CD4-positive, alpha-beta T cell treated with Interferon gamma for 1 hour (primary cell): ENCODE measurements at regions not wholly inside any gene's neighbourhood (a gene's known extent, or its start where the extent isn't known, plus 50 kb on each side); places are given as distances from the start of the nearest gene placed in this dataset.
"Not testable (repeated sequence)": the region's sequence is repeated elsewhere in the genome, so short reads cannot be mapped to it uniquely, and the experiment has no call there.

Source experiments
- DNase-seq: peaks from one replicate; pipeline ENCODE4 v3.0.0-alpha.2; 2020

DNA sequence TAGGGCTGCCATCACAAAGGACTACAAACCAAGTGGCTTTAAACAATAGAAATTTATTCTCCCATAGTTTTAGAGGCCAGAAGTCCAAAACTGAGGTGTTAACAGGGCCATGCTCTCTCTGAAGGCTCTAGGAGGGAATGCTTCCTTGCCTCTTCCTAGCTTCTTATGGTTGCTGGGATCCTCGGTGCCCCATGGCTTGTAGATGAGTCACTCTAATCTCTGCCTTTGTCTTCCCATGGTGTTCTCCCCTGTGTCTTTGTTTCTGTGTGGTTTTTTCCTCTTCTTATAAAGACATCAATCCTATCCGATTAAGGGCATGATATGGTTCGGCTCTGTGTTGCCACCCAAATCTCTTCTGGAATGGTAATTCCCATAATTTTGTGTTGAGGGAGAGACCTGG, 178.8 kb upstream of the NREP start:
- DNase-seq = no peak

GRCh38 chr5:111935009-111935408, 178.0 kb upstream of the NREP start:
- no peak for DNase-seq

DNA sequence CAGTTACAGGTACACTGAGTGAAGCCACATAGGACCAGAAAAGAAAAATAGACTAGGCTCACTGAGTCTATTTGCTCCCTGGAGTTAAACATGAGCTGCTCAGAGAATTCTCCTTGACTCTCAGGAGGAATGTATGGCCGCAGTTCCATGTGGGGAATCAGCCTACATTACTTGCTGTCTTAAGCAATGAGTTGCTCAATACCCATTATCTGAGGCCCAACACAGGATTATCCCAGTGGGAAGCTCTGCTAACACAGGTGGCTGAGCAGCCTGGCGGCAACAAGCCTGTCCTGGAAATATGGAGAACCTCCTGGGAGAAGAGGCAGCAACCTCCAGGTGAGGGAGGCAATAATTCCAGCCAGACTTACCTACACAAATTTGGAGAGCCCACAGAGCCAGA, 177.5 kb upstream of the NREP start:
- no peak for DNase-seq

DNA sequence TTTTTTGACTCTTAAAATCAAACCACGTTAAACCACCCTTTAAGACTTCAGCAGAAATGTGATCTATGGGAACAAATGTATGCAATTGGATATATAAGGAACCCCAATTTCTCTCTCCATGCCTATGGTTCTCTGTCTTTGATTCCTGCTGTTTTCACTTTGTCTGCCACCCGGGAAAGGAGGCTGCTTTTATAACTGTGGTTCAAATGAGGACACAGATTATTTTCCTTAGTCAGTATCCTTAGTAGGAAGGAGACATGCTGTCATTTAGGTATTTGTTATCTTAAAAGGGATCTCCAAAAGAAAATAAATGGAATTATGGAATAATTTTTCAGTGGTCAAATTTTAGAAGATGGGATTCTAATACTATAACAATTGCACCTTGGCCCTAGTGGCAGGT, 176.1 kb upstream of the NREP start:
- DNase-seq = no peak

- DNase-seq = no peak
Observed at GRCh38 chr5:111932628-111933027, 175.6 kb upstream of the NREP start.

- DNase-seq = no peak
Observed at GRCh38 chr5:111932199-111932598, 175.2 kb upstream of the NREP start.

GRCh38 chr5:111931655-111932054, 174.7 kb upstream of the NREP start:
- no peak for DNase-seq

GRCh38 chr5:111930905-111931461, 174.0 kb upstream of the NREP start:
- peak; percentile 37 for DNase-seq

GRCh38 chr5:111930449-111930848, 173.5 kb upstream of the NREP start:
- no peak for DNase-seq

DNA sequence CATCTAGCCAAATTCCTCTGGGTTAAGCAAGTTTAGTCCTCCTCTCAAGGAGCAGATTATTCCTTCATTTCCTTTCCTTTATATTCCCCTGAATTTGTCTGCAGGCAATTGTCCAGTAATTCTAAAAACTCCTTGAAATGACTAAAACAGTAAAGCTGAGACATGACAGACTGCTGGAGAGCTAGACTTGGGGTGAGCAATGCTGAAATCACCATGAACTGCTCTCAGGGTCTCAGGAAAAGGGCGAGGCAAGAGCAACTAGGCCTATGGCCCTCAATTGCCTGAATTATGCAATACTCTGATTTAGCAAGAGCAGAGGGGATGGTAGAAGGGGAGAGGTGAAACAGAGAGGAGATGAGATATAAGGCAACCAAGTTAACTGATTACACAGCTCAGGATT, 172.9 kb upstream of the NREP start:
- DNase-seq = peak; percentile 5

GRCh38 chr5:111929261-111929660, 172.3 kb upstream of the NREP start:
- DNase-seq = no peak

DNA sequence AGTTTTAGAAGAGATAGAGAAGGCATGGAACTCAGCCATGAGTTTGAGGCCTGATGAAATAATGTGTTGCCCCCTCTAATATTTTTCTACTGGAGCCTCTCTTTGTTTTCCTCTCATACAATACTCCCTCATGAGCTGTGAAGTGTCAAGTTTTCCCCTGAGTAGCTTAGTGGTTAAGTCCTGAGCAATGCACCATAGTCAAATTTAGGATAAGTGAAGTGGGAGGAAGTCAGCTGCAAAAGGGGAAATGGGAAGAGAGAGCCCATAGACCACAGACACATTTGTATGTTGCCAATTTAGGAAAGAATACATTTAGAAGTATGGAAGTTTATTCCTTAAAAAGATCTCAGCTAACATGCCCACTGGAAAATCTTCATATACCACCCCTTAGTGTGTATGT, 171.5 kb upstream of the NREP start:
- DNase-seq = no peak

DNA sequence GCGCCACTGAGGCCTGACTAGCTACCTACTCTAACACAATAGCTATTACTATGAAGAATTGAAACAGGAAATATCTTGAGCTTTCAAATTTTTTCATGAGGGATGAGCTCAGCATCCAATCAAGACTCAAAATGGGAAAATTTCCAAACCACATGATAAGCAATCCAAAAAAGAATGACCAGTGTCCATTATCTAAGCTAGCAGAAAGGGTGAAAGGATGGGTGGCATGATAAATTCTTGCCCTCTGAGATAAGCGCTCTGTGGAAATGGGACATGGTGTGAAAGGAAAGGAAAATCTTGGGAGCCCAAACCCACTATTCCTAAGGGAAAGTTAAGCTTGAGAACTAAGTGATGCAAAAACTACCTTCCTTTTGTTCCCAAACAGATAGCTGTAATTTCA, 170.2 kb upstream of the NREP start:
- no peak for DNase-seq

- no peak for DNase-seq
Observed at GRCh38 chr5:111926026-111926425, 169.0 kb upstream of the NREP start.

GRCh38 chr5:111922344-111922743, 165.3 kb upstream of the NREP start:
- no peak for DNase-seq

DNA sequence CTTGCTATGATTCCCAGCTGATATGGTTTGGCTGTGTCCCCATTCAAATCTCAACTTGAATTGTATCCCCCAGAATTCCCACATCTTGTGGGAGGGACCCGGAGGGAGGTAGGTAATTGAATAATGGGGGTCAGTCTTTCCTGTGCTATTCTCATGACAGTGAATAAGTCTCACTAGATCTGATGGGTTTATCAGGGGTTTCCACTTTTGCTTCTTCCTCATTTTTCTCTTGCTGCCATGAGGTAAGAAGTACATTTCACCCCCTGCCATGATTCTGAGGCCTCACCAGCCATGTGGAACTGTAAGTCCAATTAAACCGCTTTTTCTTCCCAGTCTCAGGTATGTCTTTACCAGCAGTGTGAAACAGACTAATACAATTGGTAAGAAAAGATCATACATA, 164.7 kb upstream of the NREP start:
- DNase-seq = not testable (repeated sequence)

- DNase-seq = no peak
Observed at GRCh38 chr5:111914966-111915636, 158.1 kb upstream of the NREP start.

- no peak for DNase-seq
Observed at GRCh38 chr5:111902436-111902835, 145.4 kb upstream of the NREP start.

DNA sequence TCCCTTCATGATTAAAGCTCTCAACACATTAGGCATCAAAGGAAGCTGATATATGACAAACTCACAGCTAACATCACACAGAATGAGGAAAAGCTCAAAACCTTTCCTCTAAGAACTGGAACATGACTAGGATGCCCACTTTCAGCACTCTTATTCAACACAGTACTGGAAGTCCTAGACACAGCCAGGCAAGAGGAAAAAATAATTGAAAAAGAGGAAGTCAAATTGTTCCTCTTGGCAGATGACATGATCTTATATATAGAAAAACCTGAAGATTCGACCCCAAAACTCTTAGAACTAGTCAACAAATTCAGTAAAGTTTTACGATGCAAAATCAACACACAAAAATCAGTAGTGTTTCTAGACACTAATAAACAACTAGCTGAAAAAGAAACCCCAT, 144.3 kb upstream of the NREP start:
- no peak for DNase-seq

DNA sequence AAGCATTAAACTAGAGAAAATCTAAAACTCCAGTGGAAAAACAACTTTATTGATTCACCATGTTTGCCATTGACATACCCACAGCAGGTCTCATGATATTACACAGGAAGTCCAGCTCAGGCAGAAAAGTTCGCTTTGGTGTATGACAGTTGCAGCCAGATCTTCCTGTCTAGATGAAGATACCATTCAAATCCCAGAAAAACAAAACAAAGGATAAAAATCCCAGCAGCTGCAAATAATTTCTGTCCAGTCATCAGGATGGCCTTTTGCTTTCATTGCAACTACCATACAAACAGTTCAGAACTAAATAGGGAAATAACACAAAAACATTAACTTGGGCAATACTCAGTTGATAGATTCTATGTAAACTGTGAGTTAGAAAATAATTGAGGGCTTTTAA, 136.0 kb upstream of the NREP start:
- DNase-seq = no peak

GRCh38 chr5:111887706-111888105, 130.7 kb upstream of the NREP start:
- no peak for DNase-seq

DNA sequence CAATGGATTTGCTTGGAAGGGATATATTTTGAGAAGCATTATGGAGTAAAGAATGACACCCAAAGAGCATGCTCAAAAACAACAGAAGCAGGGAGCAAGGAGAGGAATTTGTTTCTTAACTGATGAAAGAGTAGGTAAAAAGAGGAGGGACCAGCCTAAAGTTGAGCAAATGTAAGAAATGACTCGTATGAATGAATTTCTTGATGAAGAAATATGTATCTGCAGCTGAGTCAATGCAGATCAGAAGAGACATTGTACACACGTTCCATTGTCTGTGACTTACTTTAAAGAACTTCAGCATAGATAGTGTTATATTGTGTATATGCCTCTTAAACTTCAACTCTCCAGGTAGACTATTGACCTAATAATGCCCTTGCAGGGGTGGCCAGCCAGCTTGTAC, 112.7 kb upstream of the NREP start:
- DNase-seq = no peak

- DNase-seq = no peak
Observed at GRCh38 chr5:111865356-111865755, 108.4 kb upstream of the NREP start.

DNA sequence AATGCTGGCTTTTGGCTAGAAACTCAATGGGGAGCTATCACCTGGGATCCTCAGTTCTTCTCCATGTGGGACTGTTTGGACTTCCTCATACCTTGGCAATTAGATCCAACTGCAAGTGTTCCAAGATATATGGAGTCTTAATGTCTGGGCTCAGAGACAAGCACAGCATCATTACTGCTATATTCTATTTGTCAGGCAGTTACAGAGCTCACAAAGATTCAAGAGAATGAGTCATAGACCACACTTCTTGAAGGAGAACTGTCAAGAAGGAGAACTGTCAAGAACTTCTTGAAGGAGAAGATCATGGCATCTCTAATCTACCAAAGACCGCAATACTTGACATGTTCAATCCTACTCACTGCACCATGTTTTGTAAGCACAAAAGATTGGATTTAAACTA, 106.8 kb upstream of the NREP start:
- DNase-seq = no peak

GRCh38 chr5:111859533-111860270, 102.7 kb upstream of the NREP start:
- DNase-seq = no peak
